IPS DF 4.7 (cell line): ENCODE measurements at regions not wholly inside any gene's neighbourhood (a gene's known extent, or its start where the extent isn't known, plus 50 kb on each side); places are given as distances from the start of the nearest gene placed in this dataset.

Experiments used
- DNase-seq: peaks from one replicate; pipeline ENCODE4 v3.0.0-alpha.2; 2013; ENCODE audit warnings: low spot score; ENCODE audit errors: extremely low read depth

DNA sequence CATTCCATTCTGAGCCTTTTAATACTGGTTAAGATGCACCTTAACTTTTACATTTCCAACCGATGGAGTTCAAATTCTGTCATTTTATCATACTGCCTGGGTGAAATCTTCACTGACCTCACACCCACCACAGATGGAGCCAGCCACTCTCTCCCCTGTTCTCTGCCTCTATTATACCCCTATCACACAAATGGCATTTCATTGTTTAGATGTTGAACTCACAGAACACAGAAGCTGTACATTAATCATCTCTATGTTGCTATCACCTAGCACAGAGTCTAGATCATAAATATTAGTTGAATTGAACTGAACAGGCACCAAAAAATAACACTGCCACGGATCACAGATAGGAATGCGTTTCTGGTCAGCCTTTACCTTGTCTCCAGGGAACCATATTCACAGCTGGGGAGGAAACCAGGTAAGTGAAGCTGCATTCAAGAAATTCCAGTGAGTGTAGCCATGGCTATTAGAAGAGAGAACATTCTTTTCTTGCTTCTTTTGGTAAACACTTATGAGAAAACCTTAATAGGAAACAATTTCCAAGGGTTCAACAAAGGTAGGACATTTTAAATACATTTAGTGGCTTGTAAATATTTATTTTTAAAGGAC lies 194.9 kb upstream of the RMST start:
- no peak for DNase-seq

- DNase-seq: no peak
Observed at GRCh38 chr12:97272471-97272870, 190.1 kb upstream of the RMST start.

GRCh38 chr12:97274386-97274785 lies 188.2 kb upstream of the RMST start:
- DNase-seq: no peak

DNA sequence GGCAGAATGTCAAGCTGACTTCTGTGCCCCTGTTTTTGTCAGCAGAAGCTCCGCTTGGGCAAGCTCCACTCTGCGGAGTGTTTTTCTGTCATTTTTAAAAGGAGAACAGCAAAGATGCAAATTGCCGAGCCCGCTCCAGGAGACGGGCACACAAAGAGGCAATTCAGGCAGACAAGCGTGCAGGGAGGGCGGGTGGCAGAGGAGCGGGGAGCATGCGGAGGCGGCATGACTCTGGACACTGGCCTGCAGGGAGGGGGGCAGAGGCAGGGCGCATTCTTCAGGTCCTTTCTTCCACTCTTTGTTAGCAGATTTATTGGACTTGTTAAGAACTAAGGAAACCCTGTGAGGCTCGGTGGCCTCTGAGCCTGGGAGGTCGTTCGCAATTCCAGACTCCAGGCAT lies 187.3 kb upstream of the RMST start:
- no peak for DNase-seq

GRCh38 chr12:97275728-97276590 lies 186.6 kb upstream of the RMST start:
- no peak for DNase-seq

- no peak for DNase-seq
Observed at GRCh38 chr12:97276661-97277429, 185.8 kb upstream of the RMST start.

GRCh38 chr12:97283297-97283696 lies 179.3 kb upstream of the RMST start:
- no peak for DNase-seq

DNA sequence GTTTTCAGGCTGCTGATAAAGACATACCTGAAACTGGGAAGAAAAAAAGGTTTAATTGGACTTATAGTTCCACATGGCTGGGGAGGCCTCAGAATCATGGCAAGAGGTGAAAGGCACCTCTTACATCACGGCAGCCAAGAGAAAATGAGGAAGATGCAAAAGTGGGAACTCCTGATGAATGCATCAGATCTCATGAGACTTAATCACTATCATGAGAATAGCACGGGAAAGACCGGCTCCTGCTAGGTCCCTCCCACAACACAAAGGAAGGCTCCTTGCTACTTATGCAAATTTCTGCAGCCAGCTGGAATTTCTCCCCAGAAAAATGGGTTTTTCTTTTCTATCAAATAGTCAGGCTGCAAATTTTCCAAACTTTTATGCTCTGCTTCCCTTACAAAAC lies 174.1 kb upstream of the RMST start:
- DNase-seq: no peak

- no peak for DNase-seq
Observed at GRCh38 chr12:97292588-97292987, 170.0 kb upstream of the RMST start.

GRCh38 chr12:97293541-97293940 lies 169.1 kb upstream of the RMST start:
- no peak for DNase-seq

GRCh38 chr12:97299847-97300246 lies 162.8 kb upstream of the RMST start:
- no peak for DNase-seq

DNA sequence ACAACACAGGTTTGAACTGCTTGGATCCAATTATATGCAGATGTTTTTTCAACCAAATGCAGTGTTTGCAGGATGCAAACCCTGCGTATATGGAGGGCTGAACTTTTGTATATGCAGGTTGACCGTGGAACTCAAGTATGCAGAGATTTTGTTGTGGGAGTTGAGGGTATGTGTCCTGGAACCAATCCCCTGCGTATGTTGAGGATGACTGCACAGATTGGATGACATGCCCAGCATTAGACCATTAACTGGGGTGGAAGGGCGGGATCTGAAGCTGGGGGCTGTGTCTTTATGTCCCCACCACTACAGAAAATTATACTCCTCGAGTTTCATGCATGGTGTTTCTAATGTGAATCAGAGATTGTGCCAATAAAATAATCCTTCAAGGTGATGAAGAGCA lies 162.2 kb upstream of the RMST start:
- DNase-seq: no peak

DNA sequence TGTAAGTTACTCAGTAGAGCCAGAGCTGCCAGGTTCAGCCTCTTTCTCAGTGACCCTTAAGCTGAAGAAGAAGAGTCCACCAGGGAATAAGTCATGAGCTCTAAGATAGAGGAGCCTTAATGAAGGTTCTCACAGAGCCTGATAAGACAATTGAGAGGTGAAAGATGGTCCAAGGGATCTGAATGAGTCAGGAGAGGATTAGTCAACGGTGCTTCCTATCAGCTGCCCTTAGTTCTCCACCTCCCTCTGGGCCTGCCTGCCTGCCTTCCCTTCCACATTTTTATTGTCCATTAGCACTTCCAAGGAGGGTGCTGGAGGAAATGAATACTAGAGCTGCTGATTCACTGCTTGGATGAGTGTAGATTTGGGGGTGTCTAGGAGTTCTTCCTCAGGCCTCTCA lies 161.7 kb upstream of the RMST start:
- DNase-seq: no peak

GRCh38 chr12:97301576-97301975 lies 161.0 kb upstream of the RMST start:
- no peak for DNase-seq

- no peak for DNase-seq
Observed at GRCh38 chr12:97305651-97306050, 157.0 kb upstream of the RMST start.

DNA sequence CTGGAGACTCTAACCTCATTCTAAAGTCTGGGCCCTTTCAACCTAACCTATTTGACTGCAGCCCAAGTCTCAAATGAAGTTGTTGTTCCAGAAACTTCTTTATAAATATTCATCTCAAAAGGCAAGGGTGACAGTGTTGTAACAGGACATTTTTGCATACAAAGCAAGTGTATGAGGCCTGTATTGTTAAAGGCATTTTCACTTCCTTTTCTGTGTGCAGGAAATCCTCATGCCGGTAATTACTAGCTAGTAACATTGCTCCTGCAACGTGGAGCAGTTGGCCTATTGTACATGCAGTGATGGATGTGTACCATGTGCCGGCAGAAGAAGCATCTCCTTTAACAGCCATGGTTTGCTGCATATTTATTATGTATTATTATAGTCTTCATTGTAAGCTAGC lies 156.5 kb upstream of the RMST start:
- no peak for DNase-seq

DNA sequence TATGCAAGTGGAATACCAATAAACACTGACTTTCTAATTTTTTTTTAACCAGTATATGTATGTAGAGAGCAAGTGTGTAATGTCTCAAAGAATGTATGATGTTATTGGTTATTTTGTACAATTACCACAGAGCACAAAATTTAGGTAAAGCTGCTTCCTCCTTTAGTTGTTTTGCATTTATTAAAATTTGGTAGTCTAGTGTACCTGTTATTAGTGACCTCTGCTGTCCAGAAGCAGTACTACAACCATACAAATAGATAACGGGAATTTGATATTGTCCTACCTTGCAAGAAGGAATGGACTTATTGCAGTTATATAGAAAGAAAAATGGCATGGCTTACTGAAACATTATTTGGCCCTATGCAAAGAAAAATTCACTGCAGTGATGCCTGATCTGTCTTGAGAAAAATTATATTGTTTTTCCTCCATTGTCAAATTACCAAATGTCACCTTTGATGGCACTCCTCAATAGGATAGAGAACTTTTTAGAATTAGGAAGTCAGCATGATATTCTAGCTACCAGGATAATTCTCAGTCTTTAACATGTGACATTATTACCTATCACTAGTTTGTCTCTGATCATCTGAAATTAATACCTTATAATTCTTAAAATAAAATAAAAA lies 153.9 kb upstream of the RMST start:
- no peak for DNase-seq

- no peak for DNase-seq
Observed at GRCh38 chr12:97309921-97310320, 152.7 kb upstream of the RMST start.

DNA sequence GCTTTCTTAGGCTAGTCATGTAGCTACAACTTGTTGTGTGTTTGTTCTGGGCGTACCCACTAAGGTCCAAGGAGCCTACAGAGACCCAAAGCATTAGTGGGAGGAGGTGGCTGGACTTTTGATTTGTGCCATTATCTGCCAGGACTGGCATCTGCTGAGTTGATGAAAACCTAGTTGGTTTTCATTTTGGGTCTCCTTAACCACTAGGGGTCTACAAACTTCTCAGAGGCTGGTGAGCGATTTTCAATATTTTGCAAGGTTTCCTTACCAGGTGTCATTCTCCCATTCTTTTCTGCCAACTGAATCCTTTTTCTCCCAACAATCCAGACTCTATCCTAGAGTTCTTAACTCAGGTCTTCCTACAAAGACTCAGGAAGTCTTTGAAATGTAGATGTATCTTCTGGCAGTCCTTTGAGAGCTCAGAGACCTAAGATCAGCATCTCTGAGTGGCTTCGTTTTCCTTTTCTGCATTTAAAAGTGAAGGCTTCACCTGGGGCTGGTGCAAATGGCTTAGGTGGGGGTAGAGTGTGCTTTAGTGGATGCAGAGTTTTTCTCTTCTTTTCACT lies 150.0 kb upstream of the RMST start:
- DNase-seq: peak; percentile 74

DNA sequence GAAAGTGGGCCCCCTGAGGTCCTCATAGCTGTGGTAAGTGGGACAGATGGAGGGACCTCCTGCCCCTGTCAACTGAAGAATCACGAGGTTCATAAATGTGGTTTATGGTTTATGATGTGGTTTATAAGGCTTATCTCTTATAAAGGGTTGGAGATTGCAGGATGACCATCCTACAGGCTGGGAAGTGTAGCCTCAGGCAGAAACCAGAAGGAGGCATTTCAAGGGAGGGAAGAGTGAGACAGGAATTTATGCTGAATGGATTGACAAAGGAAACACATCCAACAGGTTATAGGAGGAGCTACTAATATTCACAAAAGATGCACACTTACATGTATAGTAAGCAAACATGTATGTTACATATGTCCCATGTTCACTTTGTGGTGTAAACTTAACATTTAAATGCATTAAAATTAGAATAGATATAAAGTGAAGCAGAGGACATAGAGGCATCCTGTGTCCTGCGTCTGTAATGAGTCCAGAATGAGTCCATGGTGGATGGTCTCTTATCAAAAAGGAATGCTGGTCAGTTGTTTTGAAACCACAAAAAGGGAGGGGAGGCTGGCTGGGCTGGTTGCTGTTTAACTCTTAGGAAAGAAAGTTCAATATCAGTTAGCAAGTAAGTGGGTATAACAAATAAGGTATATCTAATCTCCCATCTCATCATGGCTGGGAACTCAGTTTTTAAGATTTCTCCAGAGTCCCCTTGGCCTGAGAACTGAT lies 149.0 kb upstream of the RMST start:
- no peak for DNase-seq

DNA sequence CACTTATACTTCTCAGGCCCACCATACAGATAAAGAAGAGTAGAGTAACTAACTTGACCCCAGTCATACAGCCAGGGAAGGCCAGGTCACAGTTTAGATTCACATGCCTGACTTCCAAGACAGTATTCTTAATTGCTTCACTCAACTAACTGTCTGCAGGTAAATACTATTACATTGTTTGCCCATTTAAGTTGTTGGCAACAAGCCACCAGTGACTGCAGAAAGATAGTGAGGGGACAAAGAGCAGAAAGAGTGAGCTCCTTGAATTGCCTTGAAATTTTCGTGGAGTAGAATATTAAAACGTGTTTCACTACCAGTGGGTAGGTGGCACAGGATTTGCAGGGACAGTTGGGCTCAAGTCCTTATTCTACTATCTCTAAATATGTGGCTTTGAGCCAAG lies 146.3 kb upstream of the RMST start:
- DNase-seq: no peak
